NCI-H510A treated with DMSO at 0.1 percent for 48 hours (cell line): ENCODE measurements at regions not wholly inside any gene's neighbourhood (a gene's known extent, or its start where the extent isn't known, plus 50 kb on each side); places are given as distances from the start of the nearest gene placed in this dataset.

Source experiments
- DNase-seq: peaks from one replicate; lab custom pipeline; 2025; lab: John Stamatoyannopoulos, UW

DNA sequence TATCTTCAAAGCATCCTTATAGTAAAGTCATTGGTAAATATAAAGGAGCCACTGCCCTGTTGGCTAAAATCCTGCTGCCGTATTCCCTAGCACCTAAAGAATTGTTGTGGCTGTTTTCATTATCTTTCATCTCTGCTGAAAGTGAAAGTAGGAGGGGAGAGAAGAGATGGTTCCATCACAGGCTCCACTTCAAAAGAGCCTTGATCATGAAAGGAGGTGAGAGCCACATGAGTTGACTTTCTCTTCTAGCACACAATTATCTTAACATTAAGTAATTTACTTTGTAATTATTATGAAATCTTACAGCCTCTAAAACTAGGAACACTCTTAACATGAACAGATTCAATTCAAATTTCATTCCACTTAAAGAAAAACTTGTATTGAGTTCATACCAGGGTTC is 1050.9 kb upstream of the LRRTM1 start:
- DNase-seq, result no peak

DNA sequence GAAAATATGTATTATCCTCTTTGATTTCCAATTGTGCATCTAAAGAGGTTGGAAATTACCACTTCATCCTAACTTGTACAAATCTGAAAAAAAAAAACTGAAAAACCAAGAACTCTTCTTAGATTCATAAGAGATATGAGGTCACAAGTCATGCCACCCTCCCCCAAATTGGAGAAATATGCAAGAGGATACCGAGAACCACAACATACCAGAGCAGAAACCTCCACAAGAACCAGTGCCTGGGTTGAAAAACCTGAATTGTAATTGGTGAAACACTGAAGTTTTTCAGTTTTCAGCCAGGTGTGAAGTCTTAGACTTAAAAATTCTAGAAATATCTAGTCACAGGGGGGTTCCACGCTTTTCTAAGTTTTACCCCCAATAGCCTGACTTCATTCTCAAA is 1029.5 kb upstream of the LRRTM1 start:
- no peak for DNase-seq

DNA sequence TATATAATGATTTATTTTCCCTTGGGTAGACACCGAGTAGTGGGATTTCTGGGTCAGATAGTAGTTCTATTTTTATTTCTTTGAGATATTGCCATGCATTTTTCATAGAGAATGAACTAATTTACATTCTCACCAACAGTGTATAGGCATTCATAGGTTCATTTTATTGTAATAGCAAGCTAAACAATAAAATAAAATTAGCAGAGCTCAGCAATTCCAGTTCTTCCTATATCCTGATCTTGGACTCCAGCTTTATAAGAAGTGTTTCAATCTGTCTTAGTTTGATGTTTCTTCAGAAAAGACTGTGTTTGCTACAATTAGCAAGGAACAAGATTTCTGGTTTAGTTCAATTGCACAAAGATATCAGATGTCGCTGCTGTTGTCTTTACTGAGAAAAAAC is 1024.4 kb upstream of the LRRTM1 start:
- DNase-seq, result no peak

DNA sequence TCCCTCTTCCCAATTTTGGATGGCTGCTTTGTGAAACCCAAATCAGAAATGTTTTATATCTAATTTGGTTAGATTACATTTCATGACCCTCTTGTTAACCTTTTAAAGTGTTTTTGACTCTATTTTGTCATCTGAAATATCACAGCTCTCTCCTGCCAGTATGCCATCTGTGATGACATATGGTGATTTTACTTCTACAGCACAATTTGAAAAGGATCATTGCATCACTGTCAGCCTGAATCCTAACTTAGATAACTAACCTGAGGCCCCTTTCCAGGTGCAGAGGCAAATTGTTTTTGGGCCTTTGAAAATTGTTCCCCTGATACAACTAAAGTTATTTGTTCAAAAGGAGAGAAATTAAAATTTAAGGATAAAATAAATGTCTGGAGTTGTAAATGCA is 1023.4 kb upstream of the LRRTM1 start:
- DNase-seq, result no peak

DNA sequence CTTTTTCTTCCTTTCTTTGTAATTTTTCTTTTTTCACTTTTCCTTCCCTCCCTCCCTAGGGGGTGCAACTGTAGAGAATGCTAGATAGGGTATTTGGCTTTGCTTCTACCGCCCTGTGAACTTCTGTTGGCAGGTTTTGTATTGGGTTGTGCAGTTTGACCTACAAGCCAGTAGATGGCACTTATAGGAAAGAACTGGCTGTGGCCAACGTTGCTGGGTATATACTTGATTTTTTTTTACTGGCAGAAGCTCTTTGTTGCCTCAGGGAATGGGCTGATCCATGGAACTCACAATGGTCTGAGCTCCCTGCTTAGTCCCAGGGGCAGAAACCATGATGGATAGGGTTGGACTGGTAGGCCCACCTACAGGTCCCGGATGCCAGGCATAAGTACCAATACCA is 1019.5 kb upstream of the LRRTM1 start:
- DNase-seq, result no peak

DNA sequence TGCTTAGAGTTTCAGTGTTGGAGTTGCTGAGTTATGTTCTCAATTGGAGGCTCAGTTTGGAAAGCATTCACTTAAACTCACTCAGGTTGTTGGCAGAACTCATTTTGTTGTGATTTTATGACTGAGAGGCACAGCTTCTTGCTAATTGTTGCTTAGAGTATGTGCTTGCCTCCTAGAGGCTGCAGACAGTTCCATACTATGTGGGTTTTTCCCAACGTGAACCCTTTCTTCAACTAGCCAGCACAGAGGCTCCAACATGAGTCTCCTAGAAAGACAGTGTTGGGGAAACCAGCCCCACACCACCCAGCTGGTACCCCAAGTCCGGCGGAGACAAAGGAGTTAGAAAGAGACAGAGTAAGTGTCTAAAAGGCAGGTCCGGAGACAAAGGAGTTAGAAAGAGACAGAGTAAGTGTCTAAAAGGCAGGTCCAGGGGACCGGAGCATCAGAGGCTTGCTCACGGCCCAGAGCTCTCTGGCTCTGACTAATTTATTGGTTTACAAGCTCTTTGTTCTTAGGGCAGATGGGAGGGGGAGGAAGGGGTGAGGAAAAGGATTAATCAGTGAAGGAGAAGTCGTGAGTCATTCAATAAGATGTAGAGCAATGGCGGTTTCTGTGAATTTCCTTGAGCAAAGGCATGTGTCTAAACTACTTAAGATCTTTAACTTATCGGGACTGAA is 999.7 kb upstream of the LRRTM1 start:
- DNase-seq, result no peak

DNA sequence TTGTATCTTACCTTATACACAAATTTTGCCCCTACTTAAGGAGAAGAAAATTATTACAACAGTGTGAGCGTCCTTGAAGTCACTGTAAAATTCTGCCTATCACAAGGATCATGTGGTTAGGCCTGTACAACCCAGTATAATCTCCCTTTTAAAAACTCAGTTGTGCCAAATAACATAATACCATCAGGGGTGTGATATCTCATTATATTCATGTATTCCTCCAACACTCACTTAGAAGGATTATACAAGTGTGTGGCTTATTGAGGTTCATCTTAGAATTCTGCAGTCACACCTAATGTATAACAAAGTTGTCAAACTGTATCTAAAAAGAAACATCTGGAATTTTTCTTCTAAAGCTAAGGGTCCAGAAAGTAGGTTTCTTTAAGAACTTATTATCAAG is 998.8 kb upstream of the LRRTM1 start:
- DNase-seq, result no peak

DNA sequence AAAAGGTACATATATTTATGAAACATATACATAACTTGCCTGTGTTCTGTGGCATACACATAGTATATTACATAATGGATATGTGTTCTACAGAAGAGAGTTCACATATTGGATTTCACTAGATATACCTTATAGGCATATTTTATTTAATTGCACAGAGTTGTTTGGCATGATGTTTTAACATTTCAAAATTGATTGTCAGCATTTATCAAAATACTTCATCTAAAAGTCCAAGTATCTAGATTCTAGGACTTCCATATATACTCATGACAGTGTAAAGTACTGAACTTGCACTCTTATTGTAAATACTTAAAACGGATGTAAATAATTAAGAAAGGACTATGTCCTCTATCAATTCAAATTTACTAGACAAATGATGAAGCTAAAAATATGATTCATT is 995.3 kb upstream of the LRRTM1 start:
- no peak for DNase-seq

DNA sequence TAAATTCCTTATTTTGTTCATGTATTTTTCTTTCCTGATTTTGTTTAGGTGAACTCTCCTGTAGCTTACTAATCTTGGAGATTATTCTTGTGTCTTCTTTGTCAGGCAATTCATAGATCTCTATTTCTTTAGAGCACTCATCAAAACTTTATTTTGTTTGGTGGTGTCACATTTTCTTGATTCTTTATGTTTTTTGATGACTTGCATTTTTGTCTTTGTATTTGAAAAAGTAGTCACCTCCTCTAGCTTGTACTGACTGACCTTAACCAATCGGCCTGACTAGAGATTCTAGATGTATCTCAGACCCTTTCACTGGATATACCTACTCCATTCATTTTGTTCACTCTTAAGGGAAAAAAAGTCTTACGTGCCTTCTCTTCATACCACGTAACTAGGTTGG is 986.3 kb upstream of the LRRTM1 start:
- DNase-seq, result no peak

DNA sequence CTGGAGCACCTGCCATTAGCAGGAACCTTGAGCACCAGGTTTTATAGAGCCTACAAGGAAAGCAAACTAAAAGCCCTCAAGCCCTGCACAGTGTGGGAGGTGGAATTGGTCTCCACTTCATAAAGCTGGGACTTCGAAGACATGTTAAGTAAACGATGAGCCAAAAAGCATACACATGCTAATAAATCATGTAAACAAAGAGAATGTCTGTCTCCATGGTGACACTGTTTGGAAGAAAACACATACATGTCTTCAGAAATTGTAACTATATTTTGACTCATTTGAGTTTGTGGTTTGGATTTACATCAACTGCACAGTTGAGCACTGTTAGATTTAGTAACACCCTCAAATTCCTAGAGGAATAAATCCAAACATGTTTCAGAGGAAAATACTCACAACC is 978.5 kb upstream of the LRRTM1 start:
- DNase-seq, result no peak

DNA sequence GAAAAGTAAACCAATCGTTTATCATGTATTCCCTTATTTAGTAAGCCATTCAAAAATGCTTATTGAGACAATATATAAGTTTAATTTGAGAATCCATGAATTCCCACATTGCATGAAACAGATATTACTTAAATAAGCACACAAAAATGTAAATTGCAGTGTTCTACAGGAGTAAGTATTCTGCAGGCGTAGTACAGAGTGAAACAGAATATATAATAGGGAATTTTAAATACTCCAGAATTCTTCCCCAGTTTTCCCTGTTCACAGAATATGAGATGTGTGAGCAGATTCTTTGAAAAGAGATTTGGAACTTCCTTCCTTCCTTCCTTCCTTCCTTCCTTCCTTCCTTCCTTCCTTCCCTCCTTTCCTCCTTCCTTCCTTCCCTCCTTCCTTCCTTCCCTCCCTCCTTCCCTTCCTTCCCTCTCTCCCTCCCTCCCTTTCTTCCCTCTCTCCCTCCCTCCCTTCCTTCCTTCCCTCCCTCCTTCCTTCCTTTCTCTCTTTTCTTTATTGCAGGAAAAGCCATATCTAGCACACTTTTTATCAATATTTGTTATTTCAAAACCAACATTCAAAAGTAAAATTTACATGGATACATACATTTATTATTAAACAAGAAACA is 977.7 kb upstream of the LRRTM1 start:
- DNase-seq, result no peak

DNA sequence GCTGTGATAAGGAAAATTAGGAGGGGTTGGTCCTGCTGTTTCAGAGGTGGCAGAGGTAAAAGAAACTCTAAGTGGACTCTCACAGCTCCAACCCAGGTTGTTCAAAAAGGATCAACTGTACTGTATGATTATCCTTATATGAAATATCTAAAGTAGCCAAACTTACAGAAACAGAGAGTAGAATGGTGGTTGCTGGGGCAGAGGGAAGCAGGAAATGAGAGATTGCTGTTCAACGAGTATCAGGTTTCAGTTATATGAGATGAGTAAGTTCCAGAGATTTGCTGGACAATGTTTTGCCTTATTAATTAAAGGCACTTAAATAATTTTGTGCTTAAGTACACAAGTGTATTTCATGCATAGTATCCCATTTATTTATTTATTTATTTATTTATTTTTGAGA is 972.0 kb upstream of the LRRTM1 start:
- no peak for DNase-seq

DNA sequence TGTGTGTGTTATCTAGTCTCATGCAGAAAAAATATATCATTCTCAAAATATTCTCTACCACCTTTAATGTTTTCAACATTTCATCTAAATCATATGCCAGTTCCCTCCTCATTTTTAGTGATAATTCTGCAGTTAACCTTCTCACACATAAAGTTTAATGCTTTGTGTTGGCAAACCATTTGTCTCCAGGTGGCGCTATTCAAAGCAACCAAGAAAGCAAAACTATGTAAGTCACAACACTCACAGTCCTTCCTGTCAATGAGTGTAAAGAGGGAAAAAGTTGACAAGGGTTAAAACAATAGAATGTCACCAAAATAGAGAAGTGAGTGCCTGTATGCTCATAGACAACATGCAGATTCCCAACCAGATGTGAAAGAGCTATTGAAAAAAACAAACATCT is 961.6 kb upstream of the LRRTM1 start:
- no peak for DNase-seq

DNA sequence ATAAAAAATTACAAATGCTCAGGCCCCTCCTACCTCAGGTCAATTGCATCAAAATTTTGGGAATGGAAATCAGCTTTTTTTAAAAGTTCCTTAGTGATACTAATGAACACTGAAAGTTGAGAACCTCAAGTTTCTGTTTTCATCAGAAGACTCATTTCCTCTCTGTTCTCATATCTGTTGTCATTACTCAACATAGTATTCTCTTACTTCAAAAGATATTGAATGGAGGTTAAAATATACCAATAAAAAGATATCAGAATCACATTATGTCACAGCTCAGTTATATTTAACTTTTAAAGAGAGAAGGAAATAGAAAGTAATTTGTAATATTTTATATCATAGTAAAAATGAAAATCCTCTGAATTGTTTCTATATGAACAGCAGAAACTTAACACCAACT is 959.4 kb upstream of the LRRTM1 start:
- no peak for DNase-seq

DNA sequence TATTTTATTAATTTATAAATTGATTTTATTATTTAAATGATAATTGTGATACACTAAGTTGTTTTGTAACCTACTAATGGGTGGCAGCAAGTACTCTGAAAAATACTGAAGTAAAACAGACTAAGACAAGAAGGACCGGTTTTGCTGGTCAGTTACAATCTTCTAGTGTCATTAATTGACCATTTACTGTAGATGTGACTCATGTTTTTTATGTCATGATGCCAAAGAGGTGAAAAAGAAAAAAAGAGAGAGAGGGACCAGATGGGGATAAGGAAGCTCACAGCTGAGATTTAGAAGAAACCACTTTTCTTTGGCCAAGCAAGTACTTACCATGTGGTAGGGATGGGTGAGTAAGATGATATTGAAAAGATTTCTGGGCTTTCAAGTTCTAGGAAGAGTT is 955.8 kb upstream of the LRRTM1 start:
- no peak for DNase-seq

DNA sequence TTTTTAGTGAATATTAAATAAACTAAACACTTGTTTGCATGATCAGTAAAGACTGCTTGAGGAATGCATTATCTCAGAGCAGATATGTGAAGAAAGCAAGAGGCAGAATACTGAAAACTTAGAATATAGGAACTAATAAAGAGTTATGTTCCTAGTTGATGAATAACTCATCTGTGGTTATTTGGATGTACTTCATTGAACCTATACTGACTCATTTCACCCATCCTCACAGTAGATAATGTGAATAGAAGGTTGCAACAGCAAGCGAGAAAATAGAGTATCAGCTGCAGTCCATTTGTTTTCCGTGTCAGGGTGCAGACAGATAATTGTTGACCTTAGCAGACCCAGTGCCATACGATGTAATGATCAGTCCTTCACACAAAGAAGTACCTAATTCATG is 945.7 kb upstream of the LRRTM1 start:
- DNase-seq, result no peak

DNA sequence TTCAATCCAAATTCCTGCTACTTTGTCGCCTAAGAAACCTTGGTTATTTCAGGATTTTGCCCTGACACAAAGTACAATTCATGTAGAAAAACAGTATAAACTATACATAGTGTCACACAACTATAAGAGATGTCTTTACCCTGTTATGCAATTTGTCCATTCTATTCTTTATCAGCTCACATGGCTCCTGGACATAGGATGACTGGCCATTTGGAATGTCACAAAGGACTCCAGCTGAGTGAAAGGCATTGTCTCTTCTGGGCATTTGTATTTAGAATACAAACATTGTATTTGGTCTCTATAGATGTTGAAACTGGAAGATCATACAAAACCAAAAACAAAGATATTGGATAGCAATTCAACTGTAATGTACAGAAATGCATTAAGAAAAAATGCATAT is 944.6 kb upstream of the LRRTM1 start:
- DNase-seq, result no peak

DNA sequence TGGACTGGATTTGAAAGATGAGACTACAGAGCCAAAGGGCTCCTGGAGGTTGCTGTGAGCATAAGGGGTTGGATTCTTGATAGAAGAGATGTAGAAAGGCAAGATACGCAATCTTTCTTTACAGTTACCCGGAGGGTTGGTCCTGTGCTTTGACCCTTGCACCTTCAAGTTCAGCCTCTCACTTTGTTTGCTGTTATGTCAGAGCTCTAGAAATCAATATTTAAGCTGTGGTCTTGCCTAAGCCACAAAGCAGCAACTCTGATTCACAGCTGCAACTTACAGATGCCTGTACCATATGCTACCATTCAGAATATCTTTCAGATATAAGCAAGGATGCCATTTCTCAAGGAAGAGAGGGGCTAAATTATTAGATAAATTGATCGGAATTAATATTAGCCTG is 943.1 kb upstream of the LRRTM1 start:
- no peak for DNase-seq

DNA sequence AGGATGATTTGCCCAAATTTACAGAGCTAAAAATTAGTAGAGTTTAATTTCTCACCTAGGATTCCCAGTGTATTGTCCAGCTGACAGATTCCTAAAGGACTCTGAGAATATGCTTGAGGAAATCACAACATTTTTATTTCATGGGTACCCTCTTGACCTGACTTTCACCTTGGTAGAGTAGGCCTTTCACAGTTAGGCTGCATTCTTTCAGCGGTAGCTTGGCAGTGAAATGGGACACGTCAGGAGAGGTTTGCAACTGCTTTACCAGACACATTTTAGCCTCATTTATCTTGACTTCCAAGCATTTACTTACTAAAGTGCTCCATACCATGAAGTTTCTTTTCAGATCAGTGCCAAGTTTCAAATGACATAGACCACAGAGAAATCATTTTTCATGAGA is 937.9 kb upstream of the LRRTM1 start:
- no peak for DNase-seq

DNA sequence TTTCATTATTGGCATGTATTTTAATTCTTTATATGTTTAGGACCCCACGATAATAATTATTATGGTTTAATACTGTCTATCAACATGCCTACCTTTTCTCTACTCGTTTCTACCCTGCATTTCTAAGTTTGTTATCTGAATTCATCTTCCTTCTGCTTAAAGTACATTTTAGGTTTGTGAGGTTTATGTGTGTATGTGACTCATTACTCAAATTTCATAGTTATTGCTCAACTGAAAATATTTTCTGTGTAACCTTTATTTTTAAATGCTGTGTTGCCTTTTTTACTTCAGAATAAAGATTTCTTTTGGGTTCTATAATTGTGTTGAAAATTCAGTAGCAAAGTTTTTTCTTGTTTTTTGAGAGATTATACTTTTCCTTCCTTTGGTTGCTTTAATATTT is 933.9 kb upstream of the LRRTM1 start:
- DNase-seq, result no peak

DNA sequence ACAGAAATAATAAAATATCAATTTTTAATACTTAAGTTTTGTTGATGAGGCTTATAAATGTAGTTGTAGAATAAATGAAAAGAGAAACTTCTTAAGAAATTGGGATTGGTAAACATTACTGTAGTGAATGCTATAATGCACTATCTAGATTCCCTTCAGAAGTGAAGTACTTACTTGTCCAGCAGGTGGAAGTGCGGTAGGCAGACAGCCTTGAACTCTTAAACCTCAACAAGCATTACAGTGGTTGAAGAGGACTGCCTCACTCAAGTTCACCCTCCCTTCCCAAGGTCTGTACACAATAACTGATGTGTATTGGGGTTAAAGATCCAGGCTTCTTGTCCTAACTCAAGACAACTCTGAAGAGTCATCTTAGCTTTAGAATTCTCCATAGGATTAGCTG is 931.0 kb upstream of the LRRTM1 start:
- DNase-seq, result peak; percentile 5

DNA sequence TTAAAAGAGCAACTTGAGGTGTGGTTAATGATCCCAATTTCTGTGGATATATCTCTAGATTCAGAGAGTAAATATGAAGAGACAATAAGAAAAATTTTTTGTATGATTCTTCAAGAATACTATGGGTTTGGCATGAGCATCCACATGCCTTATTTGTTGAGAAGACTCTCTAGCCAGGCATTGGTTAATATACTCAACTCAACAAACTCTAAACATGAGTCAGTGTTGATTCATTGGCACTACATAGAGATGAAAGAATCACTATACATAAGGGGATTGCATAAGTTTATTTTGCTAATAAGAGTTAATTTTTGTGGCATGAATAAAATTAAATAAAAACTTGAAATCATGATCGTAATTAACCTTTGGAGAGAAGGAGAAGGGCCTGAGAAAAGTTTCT is 930.2 kb upstream of the LRRTM1 start:
- DNase-seq, result no peak

DNA sequence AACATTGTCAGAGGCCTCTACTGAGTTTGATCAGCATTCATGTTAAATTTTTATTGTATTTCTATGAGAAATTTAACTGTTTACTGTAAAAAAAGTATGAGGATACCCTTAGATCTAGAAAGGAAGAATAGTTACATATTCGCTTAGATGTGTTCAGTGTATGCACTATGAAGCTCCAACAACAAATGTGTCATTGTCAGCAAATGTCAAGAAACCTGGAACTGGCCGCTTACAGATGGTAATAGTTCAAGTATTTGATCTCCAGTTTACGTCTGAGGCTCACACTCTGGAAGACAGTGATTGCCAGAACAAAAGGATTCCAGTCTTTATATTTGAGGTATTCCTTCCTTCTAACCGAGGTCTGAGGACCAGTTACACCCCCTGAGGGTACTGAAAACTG is 921.2 kb upstream of the LRRTM1 start:
- DNase-seq, result no peak

DNA sequence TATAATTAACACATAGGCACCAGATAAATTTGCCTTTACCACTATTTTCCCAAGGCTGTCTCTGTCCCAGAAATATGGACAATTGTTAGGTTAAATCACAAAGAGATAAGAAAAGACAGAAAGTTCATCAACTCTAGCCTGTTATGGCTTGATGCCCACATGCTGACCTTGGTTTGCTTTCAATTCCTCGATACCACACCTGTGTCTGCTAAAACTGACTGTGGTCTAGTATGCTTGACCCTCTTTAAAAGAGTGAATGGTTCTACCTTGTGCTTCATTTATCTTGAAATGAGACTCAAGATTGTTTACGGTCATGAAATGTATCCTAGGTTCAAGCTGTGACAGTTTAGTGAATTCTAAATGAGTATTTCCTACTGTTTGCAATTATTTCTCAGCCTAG is 909.0 kb upstream of the LRRTM1 start:
- no peak for DNase-seq
